22Rv1 (cell line): ENCODE measurements at regions not wholly inside any gene's neighbourhood (a gene's known extent, or its start where the extent isn't known, plus 50 kb on each side); places are given as distances from the start of the nearest gene placed in this dataset.

Experiments used
- H3K27ac ChIP-seq: fragments of 450-650 bp; 2 replicates; pipeline ENCODE4 v1.5.1; 2017
- CTCF ChIP-seq: fragments of 450-650 bp; IDR thresholded peaks from 2 replicates; pipeline ENCODE4 v1.5.1; 2017; ENCODE audit warnings: mild to moderate bottlenecking
- ZFX ChIP-seq: fragments of 450-650 bp; IDR thresholded peaks from 2 replicates; pipeline ENCODE4 v1.6.1; 2017; ENCODE audit warnings: antibody characterized with exemption, borderline replicate concordance

- no peak overlapping the region for H3K27ac ChIP-seq
- TF ChIP-seq ZFX, result no peak
Observed at GRCh38 chr4:183798301-183799253, 106.5 kb upstream of the STOX2 start.

- TF ChIP-seq ZFX, result no peak
- no peak overlapping the region for H3K27ac ChIP-seq
Observed at GRCh38 chr4:183801457-183802165, 103.5 kb upstream of the STOX2 start.

GRCh38 chr4:183806341-183806740 is 98.8 kb upstream of the STOX2 start:
- no peak for TF ChIP-seq ZFX
- TF ChIP-seq CTCF, result no peak
- H3K27ac ChIP-seq, result no peak overlapping the region

- no peak overlapping the region for H3K27ac ChIP-seq
- TF ChIP-seq ZFX (no peak), CTCF (no peak)
Observed at GRCh38 chr4:183807420-183808096, 97.5 kb upstream of the STOX2 start.

GRCh38 chr4:183808097-183808456 is 97.0 kb upstream of the STOX2 start:
- H3K27ac ChIP-seq, result no peak overlapping the region
- TF ChIP-seq CTCF (no peak), ZFX (no peak)

GRCh38 chr4:183812567-183812966 is 92.5 kb upstream of the STOX2 start:
- TF ChIP-seq ZFX (no peak), CTCF (no peak)

GRCh38 chr4:183814461-183814860 is 90.6 kb upstream of the STOX2 start:
- TF ChIP-seq CTCF (no peak), ZFX (no peak)
- no peak overlapping the region for H3K27ac ChIP-seq

More at GRCh38 chr4:183812567-183812966, 92.5 kb upstream of the STOX2 start:
- no peak overlapping the region for H3K27ac ChIP-seq

- H3K27ac ChIP-seq, result no peak overlapping the region
- TF ChIP-seq ZFX (no peak), CTCF (no peak)
Observed at GRCh38 chr4:183816077-183816476, 89.0 kb upstream of the STOX2 start.
